HCT116 (cell line): ENCODE measurements at regions not wholly inside any gene's neighbourhood (a gene's known extent, or its start where the extent isn't known, plus 50 kb on each side); places are given as distances from the start of the nearest gene placed in this dataset.

ENCODE experiments used
- ATAC-seq: fragments of 200-7000 bp; cut with Tn5 transposase; 2 replicates; pipeline ENCODE4 v1.9.1; 2020; ENCODE audit warnings: mild to moderate bottlenecking, moderate library complexity
- BruUV-seq: library from RNA; stranded (reverse); fragments of 400-500 nt; replicated peaks from 2 replicates; lab custom pipeline; 2021; lab: Mats Ljungman, UMichigan
- CTCF ChIA-PET: fragments of 300-600 bp; sonication (Branson Sonifier 250); formaldehyde crosslinking; loops from one replicate; lab custom pipeline; 2021; ENCODE audit warnings: antibody characterized with exemption; lab: Charles Lee
- POLR2A ChIA-PET: fragments of 300-600, 350-600 bp; sonication (Branson Sonifier 250); formaldehyde crosslinking; loops from one replicate; lab custom pipeline; 2021; ENCODE audit warnings: antibody characterized with exemption; lab: Charles Lee
- RAD21 ChIA-PET, 2 experiments: fragments of 300-600 bp; sonication (Branson Sonifier 250); formaldehyde crosslinking; loops; one replicate each; lab custom pipeline; 2023; ENCODE audit warnings: low total read pairs in 2 of 2; ENCODE audit not compliant: uncharacterized antibody in 2 of 2, unreplicated experiment in 2 of 2, low non-redundant PET in 1 of 2; lab: Charles Lee
- DNase-seq: peaks from one replicate; pipeline ENCODE4 v3.0.0-alpha.2; 2010; ENCODE audit warnings: low read depth, low spot score
- H2AFZ ChIP-seq: fragments of 200-600 bp; shearing (Covaris generic), sonication (generic); 2 replicates; pipeline ENCODE4 v1.6.1; 2017; ENCODE audit warnings: low read depth, mixed run types, mixed read lengths, antibody characterized with exemption, low read length; ENCODE audit not compliant: poor library complexity, severe bottlenecking
- H3K27ac ChIP-seq: 2 replicates; pipeline ENCODE4 v1.5.1; 2012; ENCODE audit warnings: low read depth, low read length
- H3K27me3 ChIP-seq: fragments of 200-600 bp; sonication (generic); 2 replicates; pipeline ENCODE4 v1.6.1; 2016; ENCODE audit warnings: mixed run types, low read length, mixed read lengths; ENCODE audit not compliant: insufficient read depth
- H3K36me3 ChIP-seq, 2 experiments: fragments of 200-500 bp in 1 of 2; fragments of 200-600 bp in 1 of 2; sonication (Bioruptor generic) in 1 of 2; sonication (generic) in 1 of 2; 2 replicates each; pipeline versions ENCODE4 v1.5.1 to v1.6.1; 2014 to 2016; ENCODE audit warnings: low read length in 2 of 2, inconsistent platforms in 1 of 2, mixed read lengths in 1 of 2, mixed run types in 1 of 2; ENCODE audit not compliant: insufficient read depth in 2 of 2, control insufficient read depth in 1 of 2
- H3K4me1 ChIP-seq, 2 experiments: fragments of 200-600 bp in 1 of 2; sonication (generic) in 1 of 2; 2 replicates each; pipeline versions ENCODE4 v1.5.1 to v1.6.1; 2012 to 2017; ENCODE audit warnings: low read length in 2 of 2, inconsistent platforms in 1 of 2, mild to moderate bottlenecking in 1 of 2, mixed read lengths in 1 of 2, mixed run types in 1 of 2, moderate library complexity in 1 of 2; ENCODE audit not compliant: insufficient read depth in 2 of 2, control insufficient read depth in 1 of 2
- H3K4me2 ChIP-seq: fragments of 200-600 bp; sonication (generic); 2 replicates; pipeline ENCODE4 v1.6.1; 2017; ENCODE audit warnings: mixed run types, low read length, mixed read lengths
- H3K4me3 ChIP-seq, 2 experiments: fragments of 200-600 bp in 1 of 2; sonication (generic) in 1 of 2; replicated peaks in 1 of 2; 2 replicates each; pipeline ENCODE4 v1.5.1; 2011 to 2016; ENCODE audit warnings: low read length in 2 of 2, control low read depth in 1 of 2, low read depth in 1 of 2, mild to moderate bottlenecking in 1 of 2, mixed read lengths in 1 of 2, mixed run types in 1 of 2
- H3K79me2 ChIP-seq: fragments of 200-600 bp; sonication (generic); 2 replicates; pipeline ENCODE4 v1.6.1; 2017; ENCODE audit warnings: mild to moderate bottlenecking, mixed run types, low read length, moderate library complexity, mixed read lengths; ENCODE audit not compliant: insufficient read depth
- H3K9ac ChIP-seq: fragments of 200-600 bp; sonication (generic); 2 replicates; pipeline ENCODE4 v1.6.1; 2016; ENCODE audit warnings: low read length, mixed read lengths
- H3K9me2 ChIP-seq: fragments of 200-600 bp; sonication (generic), shearing (Covaris generic); 2 replicates; pipeline ENCODE4 v1.6.1; 2017; ENCODE audit warnings: mixed run types, mild to moderate bottlenecking, moderate library complexity; ENCODE audit not compliant: insufficient read depth
- H3K9me3 ChIP-seq, 2 experiments: fragments of 200-500 bp in 1 of 2; fragments of 200-600 bp in 1 of 2; sonication (Bioruptor generic) in 1 of 2; sonication (generic) in 1 of 2; 2 replicates each; pipeline ENCODE4 v1.6.1; 2014 to 2017; ENCODE audit warnings: low read length in 2 of 2, mixed read lengths in 2 of 2, inconsistent platforms in 1 of 2, low read depth in 1 of 2, mild to moderate bottlenecking in 1 of 2, mixed run types in 1 of 2, moderate library complexity in 1 of 2; ENCODE audit not compliant: control insufficient read depth in 1 of 2, insufficient read depth in 1 of 2
- H4K20me1 ChIP-seq: fragments of 200-600 bp; sonication (generic), shearing (Covaris generic); 2 replicates; pipeline ENCODE4 v1.6.1; 2017; ENCODE audit warnings: mixed run types, mild to moderate bottlenecking, moderate library complexity; ENCODE audit not compliant: insufficient read depth
- CBX3 ChIP-seq: IDR thresholded peaks from 2 replicates; pipeline ENCODE4 v1.6.1; 2012; ENCODE audit warnings: low read depth
- CEBPB ChIP-seq: IDR thresholded peaks from 2 replicates; pipeline ENCODE4 v1.6.1; 2012; ENCODE audit warnings: low read depth
- ELF1 ChIP-seq: IDR thresholded peaks from 2 replicates; pipeline ENCODE4 v1.6.1; 2012; ENCODE audit warnings: low read depth, borderline replicate concordance
- EZH2 ChIP-seq: fragments of 200-600 bp; sonication (generic); IDR thresholded peaks from 2 replicates; pipeline ENCODE4 v1.6.1; 2017; ENCODE audit warnings: antibody characterized with exemption, mixed run types
- EZH2phosphoT487 ChIP-seq: fragments of 200-600 bp; IDR thresholded peaks from 2 replicates; pipeline ENCODE4 v1.6.1; 2018; ENCODE audit warnings: antibody characterized with exemption, borderline replicate concordance
- FOSL1 ChIP-seq: IDR thresholded peaks from 2 replicates; pipeline ENCODE4 v1.6.1; 2012; ENCODE audit warnings: low read depth
- JUND ChIP-seq: IDR thresholded peaks from 2 replicates; pipeline ENCODE4 v1.6.1; 2012
- POLR2A ChIP-seq: IDR thresholded peaks from 2 replicates; pipeline ENCODE4 v1.7.0; 2011; ENCODE audit warnings: borderline replicate concordance; ENCODE audit not compliant: insufficient read depth, insufficient read length; ENCODE audit errors: extremely low read depth
- POLR2AphosphoS5 ChIP-seq: IDR thresholded peaks from 2 replicates; pipeline ENCODE4 v1.6.1; 2011; ENCODE audit warnings: mild to moderate bottlenecking, low read depth, low read length, moderate library complexity
- RAD21 ChIP-seq: IDR thresholded peaks from 2 replicates; pipeline ENCODE4 v1.6.1; 2012; ENCODE audit warnings: low read depth, mild to moderate bottlenecking
- SIN3A ChIP-seq: IDR thresholded peaks from 2 replicates; pipeline ENCODE4 v1.6.1; 2012; ENCODE audit warnings: low read depth
- SP1 ChIP-seq: IDR thresholded peaks from 2 replicates; pipeline ENCODE4 v1.6.1; 2012; ENCODE audit warnings: low read depth
- SRF ChIP-seq: IDR thresholded peaks from 2 replicates; pipeline ENCODE4 v1.6.1; 2012; ENCODE audit warnings: low read depth
- TCF7L2 ChIP-seq: IDR thresholded peaks from 2 replicates; pipeline ENCODE4 v1.7.0; 2011; ENCODE audit warnings: borderline replicate concordance, inconsistent platforms; ENCODE audit not compliant: insufficient read depth, insufficient read length; ENCODE audit errors: extremely low read depth
- ZFX ChIP-seq: fragments of 450-650 bp; IDR thresholded peaks from 2 replicates; pipeline ENCODE4 v1.6.1; 2017
- intact Hi-C: fragments of 100-400 bp; cut with micrococcal nuclease; formaldehyde crosslinking; loops from 2 replicates; pipeline ENCODE4 v1.10.0; 2022
- TF ChIP-seq, protein P1 (sequence below): IDR thresholded peaks from 2 replicates; pipeline ENCODE4 v1.6.1; 2012
- TF ChIP-seq, protein P2 (sequence below): IDR thresholded peaks from 2 replicates; pipeline ENCODE4 v1.6.1; 2011; ENCODE audit warnings: mild to moderate bottlenecking, low read length, moderate library complexity; ENCODE audit not compliant: insufficient replicate concordance; ENCODE audit errors: extremely low read depth
- TF ChIP-seq, protein P3 (sequence below): IDR thresholded peaks from 2 replicates; pipeline ENCODE4 v1.6.1; 2012; ENCODE audit warnings: low read depth
- TF ChIP-seq, protein P4 (sequence below), 3 experiments: fragments of 200-600 bp in 1 of 3; sonication (generic) in 1 of 3; IDR thresholded peaks in 2 of 3; conservative IDR thresholded peaks in 1 of 3; 2 replicates each; pipeline ENCODE4 v1.5.1; 2012 to 2017; ENCODE audit warnings: low read depth in 2 of 3, low read length in 2 of 3, antibody characterized with exemption in 1 of 3, borderline replicate concordance in 1 of 3, control low read depth in 1 of 3, mild to moderate bottlenecking in 1 of 3, mixed read lengths in 1 of 3, mixed run types in 1 of 3, moderate library complexity in 1 of 3; ENCODE audit not compliant: insufficient read depth in 1 of 3

DNA sequence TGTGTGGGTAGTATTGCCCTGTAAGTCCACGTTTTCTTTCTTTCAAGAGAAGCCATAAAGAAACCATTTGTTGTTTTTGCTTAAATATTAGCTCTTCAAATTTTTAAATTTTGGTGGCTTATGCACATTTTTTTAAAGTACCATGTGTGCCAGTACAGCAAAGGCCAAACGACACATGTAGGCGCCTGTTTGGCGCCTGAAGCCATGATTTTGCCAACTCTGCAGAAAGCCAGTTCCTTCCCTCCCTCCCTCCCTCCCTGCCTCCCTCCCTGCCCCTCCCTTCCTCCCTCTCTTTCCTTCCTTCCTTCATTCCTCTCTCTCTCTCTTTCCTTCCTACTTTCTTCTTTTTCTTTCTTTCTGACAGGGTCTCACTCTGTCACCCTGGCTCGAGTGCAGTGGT, 65.9 kb upstream of the LIMCH1 start:
- no peaks in the 10 kb centered on the region for H3K36me3 ChIP-seq
- BruUV-seq, result no TSS peak
- ChIA-PET RAD21 (no interaction called here), CTCF (no interaction called here), POLR2A (no interaction called here)
- no peak for DNase-seq
- no peak overlapping the region for H3K4me2 ChIP-seq
- H3K9ac ChIP-seq, result no peak overlapping the region
- H3K27ac ChIP-seq, result no peak overlapping the region
- no peaks in the 10 kb centered on the region; the same call in 1 of the 2 replicates for H3K9me2 ChIP-seq
- TF ChIP-seq FOSL1, result no peak
- TF ChIP-seq, protein P1, sequence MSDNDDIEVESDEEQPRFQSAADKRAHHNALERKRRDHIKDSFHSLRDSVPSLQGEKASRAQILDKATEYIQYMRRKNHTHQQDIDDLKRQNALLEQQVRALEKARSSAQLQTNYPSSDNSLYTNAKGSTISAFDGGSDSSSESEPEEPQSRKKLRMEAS, result no peak
- TF ChIP-seq ZFX, result no peak
- TF ChIP-seq TCF7L2, result no peak
- TF ChIP-seq CBX3, result no peak
- TF ChIP-seq SP1, result no peak
- TF ChIP-seq, protein P2, sequence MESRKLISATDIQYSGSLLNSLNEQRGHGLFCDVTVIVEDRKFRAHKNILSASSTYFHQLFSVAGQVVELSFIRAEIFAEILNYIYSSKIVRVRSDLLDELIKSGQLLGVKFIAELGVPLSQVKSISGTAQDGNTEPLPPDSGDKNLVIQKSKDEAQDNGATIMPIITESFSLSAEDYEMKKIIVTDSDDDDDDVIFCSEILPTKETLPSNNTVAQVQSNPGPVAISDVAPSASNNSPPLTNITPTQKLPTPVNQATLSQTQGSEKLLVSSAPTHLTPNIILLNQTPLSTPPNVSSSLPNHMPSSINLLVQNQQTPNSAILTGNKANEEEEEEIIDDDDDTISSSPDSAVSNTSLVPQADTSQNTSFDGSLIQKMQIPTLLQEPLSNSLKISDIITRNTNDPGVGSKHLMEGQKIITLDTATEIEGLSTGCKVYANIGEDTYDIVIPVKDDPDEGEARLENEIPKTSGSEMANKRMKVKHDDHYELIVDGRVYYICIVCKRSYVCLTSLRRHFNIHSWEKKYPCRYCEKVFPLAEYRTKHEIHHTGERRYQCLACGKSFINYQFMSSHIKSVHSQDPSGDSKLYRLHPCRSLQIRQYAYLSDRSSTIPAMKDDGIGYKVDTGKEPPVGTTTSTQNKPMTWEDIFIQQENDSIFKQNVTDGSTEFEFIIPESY, result no peak
- TF ChIP-seq, protein P3, sequence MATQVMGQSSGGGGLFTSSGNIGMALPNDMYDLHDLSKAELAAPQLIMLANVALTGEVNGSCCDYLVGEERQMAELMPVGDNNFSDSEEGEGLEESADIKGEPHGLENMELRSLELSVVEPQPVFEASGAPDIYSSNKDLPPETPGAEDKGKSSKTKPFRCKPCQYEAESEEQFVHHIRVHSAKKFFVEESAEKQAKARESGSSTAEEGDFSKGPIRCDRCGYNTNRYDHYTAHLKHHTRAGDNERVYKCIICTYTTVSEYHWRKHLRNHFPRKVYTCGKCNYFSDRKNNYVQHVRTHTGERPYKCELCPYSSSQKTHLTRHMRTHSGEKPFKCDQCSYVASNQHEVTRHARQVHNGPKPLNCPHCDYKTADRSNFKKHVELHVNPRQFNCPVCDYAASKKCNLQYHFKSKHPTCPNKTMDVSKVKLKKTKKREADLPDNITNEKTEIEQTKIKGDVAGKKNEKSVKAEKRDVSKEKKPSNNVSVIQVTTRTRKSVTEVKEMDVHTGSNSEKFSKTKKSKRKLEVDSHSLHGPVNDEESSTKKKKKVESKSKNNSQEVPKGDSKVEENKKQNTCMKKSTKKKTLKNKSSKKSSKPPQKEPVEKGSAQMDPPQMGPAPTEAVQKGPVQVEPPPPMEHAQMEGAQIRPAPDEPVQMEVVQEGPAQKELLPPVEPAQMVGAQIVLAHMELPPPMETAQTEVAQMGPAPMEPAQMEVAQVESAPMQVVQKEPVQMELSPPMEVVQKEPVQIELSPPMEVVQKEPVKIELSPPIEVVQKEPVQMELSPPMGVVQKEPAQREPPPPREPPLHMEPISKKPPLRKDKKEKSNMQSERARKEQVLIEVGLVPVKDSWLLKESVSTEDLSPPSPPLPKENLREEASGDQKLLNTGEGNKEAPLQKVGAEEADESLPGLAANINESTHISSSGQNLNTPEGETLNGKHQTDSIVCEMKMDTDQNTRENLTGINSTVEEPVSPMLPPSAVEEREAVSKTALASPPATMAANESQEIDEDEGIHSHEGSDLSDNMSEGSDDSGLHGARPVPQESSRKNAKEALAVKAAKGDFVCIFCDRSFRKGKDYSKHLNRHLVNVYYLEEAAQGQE, result no peak
- TF ChIP-seq ELF1, result no peak
- TF ChIP-seq JUND, result no peak
- no peak for TF ChIP-seq EZH2
- TF ChIP-seq SRF, result no peak
- no peak for TF ChIP-seq EZH2phosphoT487
- TF ChIP-seq POLR2A, result no peak
- TF ChIP-seq, protein P4, sequence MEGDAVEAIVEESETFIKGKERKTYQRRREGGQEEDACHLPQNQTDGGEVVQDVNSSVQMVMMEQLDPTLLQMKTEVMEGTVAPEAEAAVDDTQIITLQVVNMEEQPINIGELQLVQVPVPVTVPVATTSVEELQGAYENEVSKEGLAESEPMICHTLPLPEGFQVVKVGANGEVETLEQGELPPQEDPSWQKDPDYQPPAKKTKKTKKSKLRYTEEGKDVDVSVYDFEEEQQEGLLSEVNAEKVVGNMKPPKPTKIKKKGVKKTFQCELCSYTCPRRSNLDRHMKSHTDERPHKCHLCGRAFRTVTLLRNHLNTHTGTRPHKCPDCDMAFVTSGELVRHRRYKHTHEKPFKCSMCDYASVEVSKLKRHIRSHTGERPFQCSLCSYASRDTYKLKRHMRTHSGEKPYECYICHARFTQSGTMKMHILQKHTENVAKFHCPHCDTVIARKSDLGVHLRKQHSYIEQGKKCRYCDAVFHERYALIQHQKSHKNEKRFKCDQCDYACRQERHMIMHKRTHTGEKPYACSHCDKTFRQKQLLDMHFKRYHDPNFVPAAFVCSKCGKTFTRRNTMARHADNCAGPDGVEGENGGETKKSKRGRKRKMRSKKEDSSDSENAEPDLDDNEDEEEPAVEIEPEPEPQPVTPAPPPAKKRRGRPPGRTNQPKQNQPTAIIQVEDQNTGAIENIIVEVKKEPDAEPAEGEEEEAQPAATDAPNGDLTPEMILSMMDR (IDR thresholded peaks at IDR 0.05 in 2 of 3, conservative IDR thresholded peaks at IDR 0.05 in 1 of 3; ENCODE audit: borderline replicate concordance in 1 of 3, insufficient read depth in 1 of 3, low read depth in 2 of 3, low read length in 2 of 3), result no peak
- no peak for TF ChIP-seq POLR2AphosphoS5
- TF ChIP-seq RAD21, result no peak
- no peak for TF ChIP-seq SIN3A
- TF ChIP-seq CEBPB, result no peak
- intact Hi-C loops, result no loop called here
- no peak overlapping the region for H2AFZ ChIP-seq
- H4K20me1 ChIP-seq, result no peaks in the 10 kb centered on the region
- no peak overlapping the region for H3K4me3 ChIP-seq
- H3K9me3 ChIP-seq, result no peaks in the 10 kb centered on the region
- H3K4me1 ChIP-seq, result no peaks in the 10 kb centered on the region
- ATAC-seq, result no peak
- H3K79me2 ChIP-seq, result no peaks in the 10 kb centered on the region
- H3K27me3 ChIP-seq, result no peaks in the 10 kb centered on the region
